ENCODE measurements at regions not wholly inside any gene's neighbourhood (a gene's known extent, or its start where the extent isn't known, plus 50 kb on each side); places are given as distances from the start of the nearest gene placed in this dataset.
"Not testable (repeated sequence)": the region's sequence is repeated elsewhere in the genome, so short reads cannot be mapped to it uniquely, and the experiment has no call there.

GRCh38 chr9:100639854-100640253 is 62.0 kb downstream of the CAVIN4 start:
- H3K4me3 Mint-ChIP-seq = no peak overlapping the region
- no peak for TF ChIP-seq CTCF (IDR thresholded peaks at IDR 0.05)
- no peaks in the 10 kb centered on the region for H3K36me3 Mint-ChIP-seq (ENCODE audit: low read depth)
- no peaks in the 10 kb centered on the region for H3K9me3 Mint-ChIP-seq
- no peaks in the 10 kb centered on the region for H3K4me1 Mint-ChIP-seq (ENCODE audit: low read depth)
- no peak overlapping the region for H3K27ac Mint-ChIP-seq
- peaks cover 2% of the 10 kb centered on the region for H3K27me3 Mint-ChIP-seq (ENCODE audit: insufficient read depth)
- DNase-seq = no peak

GRCh38 chr9:100640447-100641050 is 62.7 kb downstream of the CAVIN4 start:
- Mint-ChIP-seq H3K27ac (no peak overlapping the region), H3K27me3 (ENCODE audit: insufficient read depth) (peaks cover 2% of the 10 kb centered on the region), H3K36me3 (ENCODE audit: low read depth) (no peaks in the 10 kb centered on the region), H3K4me3 (no peak overlapping the region), H3K9me3 (no peaks in the 10 kb centered on the region), H3K4me1 (ENCODE audit: low read depth) (no peaks in the 10 kb centered on the region)
- TF ChIP-seq CTCF (IDR thresholded peaks at IDR 0.05) = no peak
- DNase-seq = no peak

- H3K4me3 Mint-ChIP-seq = no peak overlapping the region
- TF ChIP-seq CTCF (IDR thresholded peaks at IDR 0.05) = no peak
- H3K27me3 Mint-ChIP-seq (ENCODE audit: insufficient read depth) = peaks cover 2% of the 10 kb centered on the region
- no peaks in the 10 kb centered on the region for H3K9me3 Mint-ChIP-seq
- DNase-seq = no peak
- H3K4me1 Mint-ChIP-seq (ENCODE audit: low read depth) = no peaks in the 10 kb centered on the region
- no peak overlapping the region for H3K27ac Mint-ChIP-seq
- no peaks in the 10 kb centered on the region for H3K36me3 Mint-ChIP-seq (ENCODE audit: low read depth)
Measured at GRCh38 chr9:100641166-100641565, 63.3 kb downstream of the CAVIN4 start.

GRCh38 chr9:100652850-100653249 is 75.0 kb downstream of the CAVIN4 start:
- TF ChIP-seq CTCF (IDR thresholded peaks at IDR 0.05) = no peak
- no peaks in the 10 kb centered on the region for H3K36me3 Mint-ChIP-seq (ENCODE audit: low read depth)
- H3K9me3 Mint-ChIP-seq = peaks cover 17% of the 10 kb centered on the region
- H3K4me3 Mint-ChIP-seq = no peak overlapping the region
- no peak overlapping the region for H3K27ac Mint-ChIP-seq
- H3K27me3 Mint-ChIP-seq (ENCODE audit: insufficient read depth) = peaks cover 2% of the 10 kb centered on the region; the same call in 1 of the 2 replicates
- DNase-seq = no peak
- no peaks in the 10 kb centered on the region for H3K4me1 Mint-ChIP-seq (ENCODE audit: low read depth)

GRCh38 chr9:100653643-100654334 is 75.9 kb downstream of the CAVIN4 start:
- TF ChIP-seq CTCF (IDR thresholded peaks at IDR 0.05) = no peak
- H3K27me3 Mint-ChIP-seq (ENCODE audit: insufficient read depth) = peaks cover 2% of the 10 kb centered on the region; the same call in 1 of the 2 replicates
- H3K27ac Mint-ChIP-seq = no peak overlapping the region
- H3K36me3 Mint-ChIP-seq (ENCODE audit: low read depth) = no peaks in the 10 kb centered on the region
- no peak overlapping the region for H3K4me3 Mint-ChIP-seq
- H3K9me3 Mint-ChIP-seq = peaks cover 22% of the 10 kb centered on the region
- H3K4me1 Mint-ChIP-seq (ENCODE audit: low read depth) = no peaks in the 10 kb centered on the region
- DNase-seq = no peak

GRCh38 chr9:100656851-100657250 is 79.0 kb downstream of the CAVIN4 start:
- not testable (repeated sequence) for H3K27me3 Mint-ChIP-seq (ENCODE audit: insufficient read depth); H3K4me1 Mint-ChIP-seq (ENCODE audit: low read depth); H3K4me3 Mint-ChIP-seq; H3K27ac Mint-ChIP-seq; H3K36me3 Mint-ChIP-seq (ENCODE audit: low read depth); DNase-seq
- H3K9me3 Mint-ChIP-seq = peaks cover 22% of the 10 kb centered on the region

Measured in HFFc6 (cell line).